Small intestine (tissue), 7 donors: ENCODE measurements at regions not wholly inside any gene's neighbourhood (a gene's known extent, or its start where the extent isn't known, plus 50 kb on each side); places are given as distances from the start of the nearest gene placed in this dataset.
A peak's percentile ranks its signal among the peaks of the same experiment; 100 is the strongest.
"Not testable (repeated sequence)": the region's sequence is repeated elsewhere in the genome, so short reads cannot be mapped to it uniquely, and the experiment has no call there.

Source experiments
- DNase-seq, 2 donors: peaks; one replicate each; pipeline versions ENCODE4 v3.0.0 to v3.0.0-alpha.2; 2013
- FAIRE-seq: peaks from 2 replicates; lab custom pipeline; 2012; peaks lifted over from hg19 to GRCh38; lab: Jason Lieb, UNC
- H3K27ac ChIP-seq, 3 donors: one replicate each; pipeline ENCODE4 v1.5.1; 2013; ENCODE audit warnings: low read length in 2 of 3, mild to moderate bottlenecking in 2 of 3, control low read depth in 1 of 3, inconsistent platforms in 1 of 3, low read depth in 1 of 3, moderate library complexity in 1 of 3
- H3K27me3 ChIP-seq, 3 donors: one replicate each; pipeline ENCODE4 v1.6.1; 2013; ENCODE audit warnings: low read length in 3 of 3, inconsistent platforms in 1 of 3; ENCODE audit not compliant: control insufficient read depth in 3 of 3, insufficient read depth in 3 of 3
- H3K36me3 ChIP-seq, 3 donors: one replicate each; pipeline ENCODE4 v1.6.1; 2013; ENCODE audit warnings: low read length in 3 of 3, inconsistent platforms in 1 of 3, low read depth in 1 of 3, mild to moderate bottlenecking in 1 of 3, moderate library complexity in 1 of 3; ENCODE audit not compliant: control insufficient read depth in 3 of 3, insufficient read depth in 2 of 3
- H3K4me1 ChIP-seq, 3 donors: one replicate each; pipeline ENCODE4 v1.6.1; 2013; ENCODE audit warnings: low read length in 2 of 3, inconsistent platforms in 1 of 3, low read depth in 1 of 3, mild to moderate bottlenecking in 1 of 3, moderate library complexity in 1 of 3; ENCODE audit not compliant: control insufficient read depth in 3 of 3, insufficient read depth in 2 of 3
- H3K4me3 ChIP-seq, 3 donors: one replicate each; pipeline ENCODE4 v1.5.1; 2013; ENCODE audit warnings: low read length in 3 of 3, control low read depth in 1 of 3, inconsistent platforms in 1 of 3, low read depth in 1 of 3, mild to moderate bottlenecking in 1 of 3, moderate library complexity in 1 of 3
- H3K9me3 ChIP-seq, 2 donors: one replicate each; pipeline ENCODE4 v1.6.1; 2013; ENCODE audit warnings: low read depth in 1 of 2, low read length in 1 of 2; ENCODE audit not compliant: control insufficient read depth in 2 of 2, insufficient read depth in 1 of 2
- WGBS, 3 donors: extraction: QIAGEN DNeasy Blood & Tissue Kit; methylation state at CpG; one replicate each; pipeline ENCODE4 v1.1.7; 2013; 5-methylcytosine and 5-hydroxymethylcytosine counted together
- donor health status: healthy with polysubstance abuse.
- donor health status: control.
- donor health status: control.
- donor health status: Bipolar disorder and iron deficiency.
- donor health status: healthy.

GRCh38 chr16:52298769-52299168 lies 248.2 kb downstream of the TOX3 start:
- FAIRE-seq = no peak
- Histone ChIP-seq H3K4me3 (no peak overlapping the region), H3K9me3 (peaks cover 0 to 3% of the 10 kb centered on the region in 2 donors)

DNA sequence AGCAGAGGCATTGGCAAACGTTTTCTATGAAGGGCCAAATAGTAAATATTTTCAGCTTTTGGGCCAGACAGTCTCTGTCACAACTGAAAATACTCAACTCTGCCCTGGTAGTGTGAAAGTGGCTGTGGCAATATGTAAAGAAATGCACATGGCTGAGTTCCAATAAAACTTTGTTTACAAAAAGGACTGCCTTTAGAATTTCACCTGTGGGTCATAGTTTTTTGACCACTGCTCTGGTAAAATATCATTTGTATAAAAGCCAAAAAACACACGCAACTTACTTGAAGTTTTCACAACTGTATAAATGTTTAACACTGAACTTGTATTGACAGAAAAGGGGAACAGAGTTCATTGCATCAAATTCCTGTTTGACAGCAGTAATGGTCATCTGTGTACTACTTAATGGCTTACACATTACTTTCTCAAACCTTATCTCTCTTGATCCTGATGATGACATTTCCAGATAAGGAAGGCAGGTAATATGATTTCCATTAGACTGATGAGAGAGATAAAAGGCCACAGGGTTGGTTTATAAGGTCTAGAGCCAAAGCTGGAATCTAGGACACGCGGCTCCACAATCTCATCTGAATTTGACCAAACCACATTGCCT lies 250.1 kb downstream of the TOX3 start:
- not testable (repeated sequence) for H3K27ac ChIP-seq, H3K9me3 ChIP-seq, H3K4me3 ChIP-seq, H3K27me3 ChIP-seq, H3K36me3 ChIP-seq, DNase-seq, H3K4me1 ChIP-seq, FAIRE-seq
- WGBS, 3 donors = 69 to 73% (median 72%) methylated on average over 4 of the region's 4 CpGs

More at GRCh38 chr16:52298769-52299168, 248.2 kb downstream of the TOX3 start:
- Histone ChIP-seq H3K4me1 (no peaks in the 10 kb centered on the region), H3K36me3 (no peaks in the 10 kb centered on the region), H3K27ac (no peak overlapping the region), H3K27me3 (no peaks in the 10 kb centered on the region)
- no peak for DNase-seq

DNA sequence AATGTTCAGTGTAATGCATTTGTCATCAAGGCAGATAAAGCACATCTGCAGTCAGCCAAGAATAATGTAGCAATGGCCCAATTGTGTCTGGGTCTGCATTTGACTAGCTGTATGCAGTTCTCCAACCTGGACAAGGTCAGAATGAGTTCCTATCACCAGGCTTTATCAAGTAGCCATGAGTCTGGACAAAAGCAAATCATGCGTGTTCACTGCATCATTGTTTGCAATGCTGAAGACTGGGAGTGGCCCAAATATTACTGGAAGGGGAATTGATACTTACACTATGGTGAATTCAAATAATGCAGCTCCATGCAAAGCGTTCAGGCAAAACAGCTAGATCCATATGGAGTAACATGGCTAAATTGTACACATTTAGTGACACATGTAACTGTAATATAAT lies 250.9 kb downstream of the TOX3 start:
- Histone ChIP-seq H3K27me3 (no peaks in the 10 kb centered on the region), H3K4me3 (no peak overlapping the region), H3K36me3 (no peaks in the 10 kb centered on the region), H3K27ac (no peak overlapping the region), H3K9me3 (peaks cover 0 to 3% of the 10 kb centered on the region in 2 donors), H3K4me1 (no peaks in the 10 kb centered on the region)
- no peak for FAIRE-seq
- no peak for DNase-seq
- WGBS, 3 donors = 79% methylated on average over 2 of the region's 2 CpGs

- FAIRE-seq (no peak), DNase-seq (no peak)
- Histone ChIP-seq H3K9me3 (peaks cover 0 to 3% of the 10 kb centered on the region in 2 donors), H3K27ac (no peak overlapping the region), H3K4me1 (no peaks in the 10 kb centered on the region), H3K4me3 (no peak overlapping the region), H3K27me3 (no peaks in the 10 kb centered on the region), H3K36me3 (no peaks in the 10 kb centered on the region)
- WGBS, 3 donors = 66 to 67% (median 67%) methylated on average over 3 of the region's 3 CpGs
These were observed 252.3 kb downstream of the TOX3 start for GRCh38 chr16:52294660-52295059.

DNA sequence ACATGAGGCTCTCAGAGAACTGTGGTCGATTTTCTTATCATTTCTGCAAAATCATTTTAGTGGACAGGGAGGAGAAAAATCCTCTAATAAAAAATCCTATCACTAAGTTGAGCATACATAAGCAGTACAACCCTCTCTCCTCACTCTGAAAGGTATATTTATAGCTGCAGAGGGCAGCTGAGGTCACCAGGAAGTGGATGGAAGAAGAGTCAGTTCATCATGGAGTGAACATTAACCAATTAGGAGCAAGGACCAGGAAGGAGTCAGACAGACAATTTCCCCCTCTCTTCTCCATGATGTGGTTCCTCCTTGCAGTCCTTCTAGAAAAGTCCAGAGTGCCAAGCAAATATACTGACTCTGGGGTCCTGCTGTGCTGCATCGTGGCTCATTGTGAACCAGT lies 253.7 kb downstream of the TOX3 start:
- Histone ChIP-seq H3K27me3 (no peaks in the 10 kb centered on the region), H3K36me3 (no peaks in the 10 kb centered on the region), H3K4me1 (no peaks in the 10 kb centered on the region), H3K4me3 (no peak overlapping the region), H3K27ac (no peak overlapping the region), H3K9me3 (no peaks in the 10 kb centered on the region)
- no peak for FAIRE-seq
- 42 to 65% (median 44%) methylated on average over 2 of the region's 2 CpGs for WGBS, 3 donors
- peak; percentile 25 for DNase-seq

GRCh38 chr16:52283584-52284375 lies 263.2 kb downstream of the TOX3 start:
- DNase-seq = no peak
- WGBS, 3 donors = 70 to 77% (median 71%) methylated on average over 4 of the region's 4 CpGs
- no peaks in the 10 kb centered on the region for H3K27me3 ChIP-seq
- no peak overlapping the region for H3K27ac ChIP-seq
- no peaks in the 10 kb centered on the region for H3K4me1 ChIP-seq
- no peak overlapping the region for H3K4me3 ChIP-seq
- H3K9me3 ChIP-seq = no peaks in the 10 kb centered on the region
- no peak for FAIRE-seq
- H3K36me3 ChIP-seq = no peaks in the 10 kb centered on the region

DNA sequence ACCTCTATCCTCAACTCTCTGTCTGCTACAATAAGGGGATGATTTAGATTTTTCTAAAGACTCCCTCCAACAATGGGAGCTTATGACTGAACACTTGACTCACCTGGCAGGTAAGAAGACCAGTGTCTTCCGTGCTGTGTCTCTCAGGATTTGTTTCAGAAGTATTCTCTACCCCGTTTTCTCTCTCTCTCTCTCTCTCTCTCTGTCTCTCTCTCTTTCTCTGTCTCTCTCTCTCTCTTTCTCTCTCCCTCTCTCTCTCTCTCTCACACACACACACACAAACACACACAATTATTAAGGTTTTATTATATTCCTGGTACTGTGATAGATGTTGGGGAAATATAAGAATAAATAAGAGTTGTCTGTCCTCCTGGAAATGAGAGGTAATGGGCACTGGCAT lies 263.9 kb downstream of the TOX3 start:
- no peak overlapping the region for H3K4me3 ChIP-seq
- no peak overlapping the region for H3K27ac ChIP-seq
- H3K4me1 ChIP-seq = no peaks in the 10 kb centered on the region
- no peaks in the 10 kb centered on the region for H3K27me3 ChIP-seq
- FAIRE-seq (no peak), DNase-seq (no peak)
- whole genome bisulfite sequencing, 3 donors = 74 to 90% (median 76%) methylated on average over 2 of the region's 2 CpGs
- H3K9me3 ChIP-seq = no peaks in the 10 kb centered on the region
- H3K36me3 ChIP-seq = no peaks in the 10 kb centered on the region

DNA sequence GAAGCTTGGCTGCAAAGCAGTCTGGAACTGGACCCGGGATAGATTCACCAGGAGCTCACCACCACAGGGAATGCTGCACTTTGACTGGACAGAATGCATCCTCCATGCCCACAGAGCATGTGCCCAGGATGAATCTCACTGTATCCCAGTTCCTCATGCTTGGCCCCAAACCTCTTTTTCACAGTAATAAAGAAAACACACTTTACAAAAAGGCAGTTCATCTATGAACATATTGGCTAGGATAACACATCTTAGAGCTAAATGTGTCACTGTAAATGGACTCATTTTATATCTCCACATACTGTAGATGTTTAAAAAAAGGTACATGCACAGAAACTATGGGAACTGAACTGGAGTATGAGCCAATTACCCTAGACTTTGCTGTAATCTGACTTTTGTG lies 266.9 kb downstream of the TOX3 start:
- Histone ChIP-seq H3K9me3 (no peaks in the 10 kb centered on the region), H3K4me3 (no peak overlapping the region), H3K27me3 (no peaks in the 10 kb centered on the region), H3K27ac (no peak overlapping the region), H3K4me1 (no peaks in the 10 kb centered on the region), H3K36me3 (no peaks in the 10 kb centered on the region)
- FAIRE-seq (no peak), DNase-seq (no peak)
- 84 to 91% (median 90%) methylated on average over 1 of the region's 1 CpG for WGBS, 3 donors
